ENCODE measurements at regions not wholly inside any gene's neighbourhood (a gene's known extent, or its start where the extent isn't known, plus 50 kb on each side); places are given as distances from the start of the nearest gene placed in this dataset.

- DNase-seq (ENCODE audit: low read depth, low spot score) = no peak
- no peak overlapping the region for H3K4me3 ChIP-seq (ENCODE audit: low read length)
Measured at GRCh38 chr21:19621837-19622496, 1218.4 kb upstream of the TMPRSS15 start.

GRCh38 chr21:19640964-19641363 lies 1237.4 kb upstream of the TMPRSS15 start:
- H3K4me3 ChIP-seq (ENCODE audit: low read length) = no peak overlapping the region
- DNase-seq (ENCODE audit: low read depth, low spot score) = no peak

GRCh38 chr21:19648391-19648790 lies 1244.8 kb upstream of the TMPRSS15 start:
- H3K4me3 ChIP-seq (ENCODE audit: low read length) = no peak overlapping the region
- no peak for DNase-seq (ENCODE audit: low read depth, low spot score)

- DNase-seq (ENCODE audit: low read depth, low spot score) = no peak
- H3K4me3 ChIP-seq (ENCODE audit: low read length) = no peak overlapping the region
Measured at GRCh38 chr21:19683492-19683891, 1279.9 kb upstream of the TMPRSS15 start.

- H3K4me3 ChIP-seq (ENCODE audit: low read length) = no peak overlapping the region
- no peak for DNase-seq (ENCODE audit: low read depth, low spot score)
Measured at GRCh38 chr21:19684328-19684727, 1280.7 kb upstream of the TMPRSS15 start.

GRCh38 chr21:19692231-19692630 lies 1288.6 kb upstream of the TMPRSS15 start:
- H3K4me3 ChIP-seq (ENCODE audit: low read length) = no peak overlapping the region
- no peak for DNase-seq (ENCODE audit: low read depth, low spot score)

- no peak overlapping the region for H3K4me3 ChIP-seq (ENCODE audit: low read length)
Measured at GRCh38 chr21:19695796-19696195, 1292.2 kb upstream of the TMPRSS15 start.

GRCh38 chr21:19700476-19700875 lies 1296.9 kb upstream of the TMPRSS15 start:
- no peak overlapping the region for H3K4me3 ChIP-seq (ENCODE audit: low read length)
- no peak for DNase-seq (ENCODE audit: low read depth, low spot score)

More at GRCh38 chr21:19695796-19696195, 1292.2 kb upstream of the TMPRSS15 start:
- no peak for DNase-seq (ENCODE audit: low read depth, low spot score)

GRCh38 chr21:19702726-19703125 lies 1295.5 kb upstream of the NCAM2 start:
- no peak for DNase-seq (ENCODE audit: low read depth, low spot score)
- no peak overlapping the region for H3K4me3 ChIP-seq (ENCODE audit: low read length)

- DNase-seq (ENCODE audit: low read depth, low spot score) = no peak
- no peak overlapping the region for H3K4me3 ChIP-seq (ENCODE audit: low read length)
Measured at GRCh38 chr21:19704832-19705231, 1293.4 kb upstream of the NCAM2 start.

- no peak for DNase-seq (ENCODE audit: low read depth, low spot score)
Measured at GRCh38 chr21:19712441-19712840, 1285.8 kb upstream of the NCAM2 start.

GRCh38 chr21:19713313-19713712 lies 1284.9 kb upstream of the NCAM2 start:
- no peak for DNase-seq (ENCODE audit: low read depth, low spot score)
- no peak overlapping the region for H3K4me3 ChIP-seq (ENCODE audit: low read length)

More at GRCh38 chr21:19712441-19712840, 1285.8 kb upstream of the NCAM2 start:
- H3K4me3 ChIP-seq (ENCODE audit: low read length) = no peak overlapping the region

GRCh38 chr21:19724081-19724480 lies 1274.1 kb upstream of the NCAM2 start:
- DNase-seq (ENCODE audit: low read depth, low spot score) = no peak

GRCh38 chr21:19731251-19731650 lies 1267.0 kb upstream of the NCAM2 start:
- H3K4me3 ChIP-seq (ENCODE audit: low read length) = no peak overlapping the region

More at GRCh38 chr21:19724081-19724480, 1274.1 kb upstream of the NCAM2 start:
- H3K4me3 ChIP-seq (ENCODE audit: low read length) = no peak overlapping the region

GRCh38 chr21:19759836-19760235 lies 1238.4 kb upstream of the NCAM2 start:
- DNase-seq (ENCODE audit: low read depth, low spot score) = no peak
- H3K4me3 ChIP-seq (ENCODE audit: low read length) = no peak overlapping the region

More at GRCh38 chr21:19731251-19731650, 1267.0 kb upstream of the NCAM2 start:
- DNase-seq (ENCODE audit: low read depth, low spot score) = no peak

GRCh38 chr21:19767546-19767945 lies 1230.7 kb upstream of the NCAM2 start:
- H3K4me3 ChIP-seq (ENCODE audit: low read length) = no peak overlapping the region
- no peak for DNase-seq (ENCODE audit: low read depth, low spot score)

- no peak for DNase-seq (ENCODE audit: low read depth, low spot score)
- H3K4me3 ChIP-seq (ENCODE audit: low read length) = no peak overlapping the region
Measured at GRCh38 chr21:19771881-19772280, 1226.3 kb upstream of the NCAM2 start.

- no peak for DNase-seq (ENCODE audit: low read depth, low spot score)
- H3K4me3 ChIP-seq (ENCODE audit: low read length) = no peak overlapping the region
Measured at GRCh38 chr21:19776076-19776475, 1222.1 kb upstream of the NCAM2 start.

- no peak overlapping the region for H3K4me3 ChIP-seq (ENCODE audit: low read length)
- no peak for DNase-seq (ENCODE audit: low read depth, low spot score)
Measured at GRCh38 chr21:19781881-19782652, 1216.1 kb upstream of the NCAM2 start.

- no peak for DNase-seq (ENCODE audit: low read depth, low spot score)
- H3K4me3 ChIP-seq (ENCODE audit: low read length) = no peak overlapping the region
Measured at GRCh38 chr21:19785941-19786340, 1212.3 kb upstream of the NCAM2 start.

GRCh38 chr21:19792004-19792403 lies 1206.2 kb upstream of the NCAM2 start:
- DNase-seq (ENCODE audit: low read depth, low spot score) = no peak
- H3K4me3 ChIP-seq (ENCODE audit: low read length) = no peak overlapping the region

All from Jurkat, Clone E6-1 (cell line).